ENCODE measurements at regions not wholly inside any gene's neighbourhood (a gene's known extent, or its start where the extent isn't known, plus 50 kb on each side); places are given as distances from the start of the nearest gene placed in this dataset.

GRCh38 chr18:11437046-11437445 lies 172.3 kb upstream of the SLC35G4 start:
- Histone ChIP-seq H3K4me3 (ENCODE audit: low read length) (no peak overlapping the region), H3K4me2 (ENCODE audit: low read length) (no peak overlapping the region), H2AFZ (ENCODE audit: low read depth, low read length) (no peak overlapping the region), H3K27ac (ENCODE audit: low read length) (no peak overlapping the region), H3K79me2 (ENCODE audit: low read length) (no peaks in the 10 kb centered on the region), H3K36me3 (replicated peaks; ENCODE audit: low read depth, low read length) (no peaks in the 10 kb centered on the region), H3K9ac (ENCODE audit: low read length) (no peak overlapping the region), H3K4me1 (ENCODE audit: low read length) (no peaks in the 10 kb centered on the region), H4K20me1 (ENCODE audit: insufficient read depth, low read length) (no peaks in the 10 kb centered on the region), H3K27me3 (ENCODE audit: low read depth, low read length) (no peaks in the 10 kb centered on the region), H3K9me3 (ENCODE audit: insufficient read depth, low read length) (no peaks in the 10 kb centered on the region)
- TF ChIP-seq EZH2phosphoT487 (IDR thresholded peaks at IDR 0.05; ENCODE audit: low read depth), result no peak
- TF ChIP-seq, protein P1, sequence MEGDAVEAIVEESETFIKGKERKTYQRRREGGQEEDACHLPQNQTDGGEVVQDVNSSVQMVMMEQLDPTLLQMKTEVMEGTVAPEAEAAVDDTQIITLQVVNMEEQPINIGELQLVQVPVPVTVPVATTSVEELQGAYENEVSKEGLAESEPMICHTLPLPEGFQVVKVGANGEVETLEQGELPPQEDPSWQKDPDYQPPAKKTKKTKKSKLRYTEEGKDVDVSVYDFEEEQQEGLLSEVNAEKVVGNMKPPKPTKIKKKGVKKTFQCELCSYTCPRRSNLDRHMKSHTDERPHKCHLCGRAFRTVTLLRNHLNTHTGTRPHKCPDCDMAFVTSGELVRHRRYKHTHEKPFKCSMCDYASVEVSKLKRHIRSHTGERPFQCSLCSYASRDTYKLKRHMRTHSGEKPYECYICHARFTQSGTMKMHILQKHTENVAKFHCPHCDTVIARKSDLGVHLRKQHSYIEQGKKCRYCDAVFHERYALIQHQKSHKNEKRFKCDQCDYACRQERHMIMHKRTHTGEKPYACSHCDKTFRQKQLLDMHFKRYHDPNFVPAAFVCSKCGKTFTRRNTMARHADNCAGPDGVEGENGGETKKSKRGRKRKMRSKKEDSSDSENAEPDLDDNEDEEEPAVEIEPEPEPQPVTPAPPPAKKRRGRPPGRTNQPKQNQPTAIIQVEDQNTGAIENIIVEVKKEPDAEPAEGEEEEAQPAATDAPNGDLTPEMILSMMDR (IDR thresholded peaks at IDR 0.05; ENCODE audit: low read depth, low read length), result no peak

GRCh38 chr18:11432360-11432811 lies 177.0 kb upstream of the SLC35G4 start:
- Histone ChIP-seq H3K4me2 (ENCODE audit: low read length) (no peak overlapping the region), H3K36me3 (replicated peaks; ENCODE audit: low read depth, low read length) (no peaks in the 10 kb centered on the region), H3K27ac (ENCODE audit: low read length) (no peak overlapping the region), H3K27me3 (ENCODE audit: low read depth, low read length) (no peaks in the 10 kb centered on the region), H3K79me2 (ENCODE audit: low read length) (no peaks in the 10 kb centered on the region), H3K9ac (ENCODE audit: low read length) (no peak overlapping the region), H3K4me3 (ENCODE audit: low read length) (no peak overlapping the region), H3K4me1 (ENCODE audit: low read length) (no peaks in the 10 kb centered on the region), H2AFZ (ENCODE audit: low read depth, low read length) (no peak overlapping the region), H4K20me1 (ENCODE audit: insufficient read depth, low read length) (no peaks in the 10 kb centered on the region), H3K9me3 (ENCODE audit: insufficient read depth, low read length) (no peaks in the 10 kb centered on the region)
- TF ChIP-seq, protein P1 (IDR thresholded peaks at IDR 0.05; ENCODE audit: low read depth, low read length), result no peak
- no peak for TF ChIP-seq EZH2phosphoT487 (IDR thresholded peaks at IDR 0.05; ENCODE audit: low read depth)

DNA sequence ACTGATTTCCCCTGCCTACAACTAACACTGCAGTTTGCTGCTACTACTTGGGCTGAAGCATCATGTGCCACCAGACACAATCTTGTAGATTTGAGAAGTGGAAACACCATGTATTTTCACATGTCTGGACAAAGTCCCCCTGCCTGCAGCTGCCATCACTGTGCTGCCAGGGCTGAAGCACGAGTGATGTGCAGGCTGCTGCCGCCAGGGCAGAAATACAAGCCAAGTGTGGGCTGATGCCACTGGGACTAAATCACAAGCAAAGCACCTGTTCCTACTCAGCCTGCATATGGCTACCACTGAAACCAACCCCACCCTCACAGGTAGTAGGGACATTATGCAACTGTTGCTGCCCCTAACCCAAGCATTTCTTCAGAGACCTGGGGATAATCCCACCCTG lies 179.5 kb upstream of the SLC35G4 start:
- no peaks in the 10 kb centered on the region for H3K79me2 ChIP-seq (ENCODE audit: low read length)
- H3K9ac ChIP-seq (ENCODE audit: low read length), result no peak overlapping the region
- H2AFZ ChIP-seq (ENCODE audit: low read depth, low read length), result no peak overlapping the region

GRCh38 chr18:11425211-11425610 lies 184.2 kb upstream of the SLC35G4 start:
- H3K27me3 ChIP-seq (ENCODE audit: low read depth, low read length), result no peaks in the 10 kb centered on the region
- H2AFZ ChIP-seq (ENCODE audit: low read depth, low read length), result no peak overlapping the region
- no peak overlapping the region for H3K4me2 ChIP-seq (ENCODE audit: low read length)
- H3K79me2 ChIP-seq (ENCODE audit: low read length), result no peaks in the 10 kb centered on the region
- H3K4me3 ChIP-seq (ENCODE audit: low read length), result no peak overlapping the region
- H3K27ac ChIP-seq (ENCODE audit: low read length), result no peak overlapping the region
- TF ChIP-seq, protein P1 (IDR thresholded peaks at IDR 0.05; ENCODE audit: low read depth, low read length), result no peak
- no peak overlapping the region for H3K9ac ChIP-seq (ENCODE audit: low read length)
- H3K36me3 ChIP-seq (replicated peaks; ENCODE audit: low read depth, low read length), result no peaks in the 10 kb centered on the region
- H3K9me3 ChIP-seq (ENCODE audit: insufficient read depth, low read length), result no peaks in the 10 kb centered on the region
- H4K20me1 ChIP-seq (ENCODE audit: insufficient read depth, low read length), result no peaks in the 10 kb centered on the region
- no peaks in the 10 kb centered on the region for H3K4me1 ChIP-seq (ENCODE audit: low read length)

More for the DNA sequence above, 179.5 kb upstream of the SLC35G4 start:
- Histone ChIP-seq H3K4me2 (ENCODE audit: low read length) (no peak overlapping the region), H3K4me1 (ENCODE audit: low read length) (no peaks in the 10 kb centered on the region), H3K9me3 (ENCODE audit: insufficient read depth, low read length) (no peaks in the 10 kb centered on the region), H3K27me3 (ENCODE audit: low read depth, low read length) (no peaks in the 10 kb centered on the region), H3K4me3 (ENCODE audit: low read length) (no peak overlapping the region), H3K36me3 (replicated peaks; ENCODE audit: low read depth, low read length) (no peaks in the 10 kb centered on the region), H4K20me1 (ENCODE audit: insufficient read depth, low read length) (no peaks in the 10 kb centered on the region), H3K27ac (ENCODE audit: low read length) (no peak overlapping the region)
- TF ChIP-seq EZH2phosphoT487 (IDR thresholded peaks at IDR 0.05; ENCODE audit: low read depth), result no peak
- TF ChIP-seq, protein P1 (IDR thresholded peaks at IDR 0.05; ENCODE audit: low read depth, low read length), result no peak

All from OCI-LY3 (cell line).